ENCODE measurements at regions not wholly inside any gene's neighbourhood (a gene's known extent, or its start where the extent isn't known, plus 50 kb on each side); places are given as distances from the start of the nearest gene placed in this dataset.

DNA sequence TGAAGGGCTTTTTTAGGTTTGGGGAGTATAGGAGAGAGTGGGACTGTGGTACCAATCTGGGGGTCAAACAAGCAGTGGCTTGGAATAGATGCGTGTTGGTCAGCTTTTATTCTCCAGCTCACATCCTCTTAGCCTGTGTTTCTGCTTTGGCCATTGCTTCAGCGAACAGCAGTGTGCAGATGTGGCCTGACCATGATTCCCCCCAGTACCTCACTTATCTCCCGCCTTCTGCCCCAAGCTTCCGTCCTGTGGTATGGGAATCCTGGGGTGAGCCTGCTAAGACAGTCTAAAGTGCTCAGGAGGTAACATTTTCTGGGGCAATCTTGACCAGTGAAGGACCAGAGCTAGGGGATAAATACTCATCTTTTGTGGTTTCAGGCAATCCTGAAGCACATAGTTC, 84.9 kb upstream of the TNP1 start:
- TF ChIP-seq POLR2AphosphoS5 (IDR thresholded peaks at IDR 0.05; ENCODE audit: borderline replicate concordance, low read depth, low read length) (no peak), EZH2 (IDR thresholded peaks at IDR 0.05) (no peak), FOXP2 (optimal IDR thresholded peaks at IDR 0.05; ENCODE audit: control extremely low read depth, extremely low read length, insufficient read depth) (no peak)

Measured in SK-N-MC (cell line).